HCT116 (cell line): ENCODE measurements at regions not wholly inside any gene's neighbourhood (a gene's known extent, or its start where the extent isn't known, plus 50 kb on each side); places are given as distances from the start of the nearest gene placed in this dataset.

ENCODE experiments used
- ATAC-seq: fragments of 200-7000 bp; cut with Tn5 transposase; 2 replicates; pipeline ENCODE4 v1.9.1; 2020; ENCODE audit warnings: mild to moderate bottlenecking, moderate library complexity
- BruUV-seq: library from RNA; stranded (reverse); fragments of 400-500 nt; replicated peaks from 2 replicates; lab custom pipeline; 2021; lab: Mats Ljungman, UMichigan
- CTCF ChIA-PET: fragments of 300-600 bp; sonication (Branson Sonifier 250); formaldehyde crosslinking; loops from one replicate; lab custom pipeline; 2021; ENCODE audit warnings: antibody characterized with exemption; lab: Charles Lee
- POLR2A ChIA-PET: fragments of 300-600, 350-600 bp; sonication (Branson Sonifier 250); formaldehyde crosslinking; loops from one replicate; lab custom pipeline; 2021; ENCODE audit warnings: antibody characterized with exemption; lab: Charles Lee
- RAD21 ChIA-PET, 2 experiments: fragments of 300-600 bp; sonication (Branson Sonifier 250); formaldehyde crosslinking; loops; one replicate each; lab custom pipeline; 2023; ENCODE audit warnings: low total read pairs in 2 of 2; ENCODE audit not compliant: uncharacterized antibody in 2 of 2, unreplicated experiment in 2 of 2, low non-redundant PET in 1 of 2; lab: Charles Lee
- DNase-seq: peaks from one replicate; pipeline ENCODE4 v3.0.0-alpha.2; 2010; ENCODE audit warnings: low read depth, low spot score
- H2AFZ ChIP-seq: fragments of 200-600 bp; shearing (Covaris generic), sonication (generic); 2 replicates; pipeline ENCODE4 v1.6.1; 2017; ENCODE audit warnings: low read depth, mixed run types, mixed read lengths, antibody characterized with exemption, low read length; ENCODE audit not compliant: poor library complexity, severe bottlenecking
- H3K27ac ChIP-seq: 2 replicates; pipeline ENCODE4 v1.5.1; 2012; ENCODE audit warnings: low read depth, low read length
- H3K27me3 ChIP-seq: fragments of 200-600 bp; sonication (generic); 2 replicates; pipeline ENCODE4 v1.6.1; 2016; ENCODE audit warnings: mixed run types, low read length, mixed read lengths; ENCODE audit not compliant: insufficient read depth
- H3K36me3 ChIP-seq, 2 experiments: fragments of 200-500 bp in 1 of 2; fragments of 200-600 bp in 1 of 2; sonication (Bioruptor generic) in 1 of 2; sonication (generic) in 1 of 2; 2 replicates each; pipeline versions ENCODE4 v1.5.1 to v1.6.1; 2014 to 2016; ENCODE audit warnings: low read length in 2 of 2, inconsistent platforms in 1 of 2, mixed read lengths in 1 of 2, mixed run types in 1 of 2; ENCODE audit not compliant: insufficient read depth in 2 of 2, control insufficient read depth in 1 of 2
- H3K4me1 ChIP-seq, 2 experiments: fragments of 200-600 bp in 1 of 2; sonication (generic) in 1 of 2; 2 replicates each; pipeline versions ENCODE4 v1.5.1 to v1.6.1; 2012 to 2017; ENCODE audit warnings: low read length in 2 of 2, inconsistent platforms in 1 of 2, mild to moderate bottlenecking in 1 of 2, mixed read lengths in 1 of 2, mixed run types in 1 of 2, moderate library complexity in 1 of 2; ENCODE audit not compliant: insufficient read depth in 2 of 2, control insufficient read depth in 1 of 2
- H3K4me2 ChIP-seq: fragments of 200-600 bp; sonication (generic); 2 replicates; pipeline ENCODE4 v1.6.1; 2017; ENCODE audit warnings: mixed run types, low read length, mixed read lengths
- H3K4me3 ChIP-seq, 2 experiments: fragments of 200-600 bp in 1 of 2; sonication (generic) in 1 of 2; replicated peaks in 1 of 2; 2 replicates each; pipeline ENCODE4 v1.5.1; 2011 to 2016; ENCODE audit warnings: low read length in 2 of 2, control low read depth in 1 of 2, low read depth in 1 of 2, mild to moderate bottlenecking in 1 of 2, mixed read lengths in 1 of 2, mixed run types in 1 of 2
- H3K79me2 ChIP-seq: fragments of 200-600 bp; sonication (generic); 2 replicates; pipeline ENCODE4 v1.6.1; 2017; ENCODE audit warnings: mild to moderate bottlenecking, mixed run types, low read length, moderate library complexity, mixed read lengths; ENCODE audit not compliant: insufficient read depth
- H3K9ac ChIP-seq: fragments of 200-600 bp; sonication (generic); 2 replicates; pipeline ENCODE4 v1.6.1; 2016; ENCODE audit warnings: low read length, mixed read lengths
- H3K9me2 ChIP-seq: fragments of 200-600 bp; sonication (generic), shearing (Covaris generic); 2 replicates; pipeline ENCODE4 v1.6.1; 2017; ENCODE audit warnings: mixed run types, mild to moderate bottlenecking, moderate library complexity; ENCODE audit not compliant: insufficient read depth
- H3K9me3 ChIP-seq, 2 experiments: fragments of 200-500 bp in 1 of 2; fragments of 200-600 bp in 1 of 2; sonication (Bioruptor generic) in 1 of 2; sonication (generic) in 1 of 2; 2 replicates each; pipeline ENCODE4 v1.6.1; 2014 to 2017; ENCODE audit warnings: low read length in 2 of 2, mixed read lengths in 2 of 2, inconsistent platforms in 1 of 2, low read depth in 1 of 2, mild to moderate bottlenecking in 1 of 2, mixed run types in 1 of 2, moderate library complexity in 1 of 2; ENCODE audit not compliant: control insufficient read depth in 1 of 2, insufficient read depth in 1 of 2
- H4K20me1 ChIP-seq: fragments of 200-600 bp; sonication (generic), shearing (Covaris generic); 2 replicates; pipeline ENCODE4 v1.6.1; 2017; ENCODE audit warnings: mixed run types, mild to moderate bottlenecking, moderate library complexity; ENCODE audit not compliant: insufficient read depth
- CEBPB ChIP-seq: IDR thresholded peaks from 2 replicates; pipeline ENCODE4 v1.6.1; 2012; ENCODE audit warnings: low read depth
- ELF1 ChIP-seq: IDR thresholded peaks from 2 replicates; pipeline ENCODE4 v1.6.1; 2012; ENCODE audit warnings: low read depth, borderline replicate concordance
- EZH2phosphoT487 ChIP-seq: fragments of 200-600 bp; IDR thresholded peaks from 2 replicates; pipeline ENCODE4 v1.6.1; 2018; ENCODE audit warnings: antibody characterized with exemption, borderline replicate concordance
- FOSL1 ChIP-seq: IDR thresholded peaks from 2 replicates; pipeline ENCODE4 v1.6.1; 2012; ENCODE audit warnings: low read depth
- JUND ChIP-seq: IDR thresholded peaks from 2 replicates; pipeline ENCODE4 v1.6.1; 2012
- MAX ChIP-seq: IDR thresholded peaks from 2 replicates; pipeline ENCODE4 v1.6.1; 2012
- POLR2AphosphoS5 ChIP-seq: IDR thresholded peaks from 2 replicates; pipeline ENCODE4 v1.6.1; 2011; ENCODE audit warnings: mild to moderate bottlenecking, low read depth, low read length, moderate library complexity
- SIN3A ChIP-seq: IDR thresholded peaks from 2 replicates; pipeline ENCODE4 v1.6.1; 2012; ENCODE audit warnings: low read depth
- SRF ChIP-seq: IDR thresholded peaks from 2 replicates; pipeline ENCODE4 v1.6.1; 2012; ENCODE audit warnings: low read depth
- TCF7L2 ChIP-seq: IDR thresholded peaks from 2 replicates; pipeline ENCODE4 v1.7.0; 2011; ENCODE audit warnings: borderline replicate concordance, inconsistent platforms; ENCODE audit not compliant: insufficient read depth, insufficient read length; ENCODE audit errors: extremely low read depth
- YY1 ChIP-seq: IDR thresholded peaks from 2 replicates; pipeline ENCODE4 v1.6.1; 2011; ENCODE audit warnings: low read length, low read depth, moderate library complexity, mild to moderate bottlenecking; ENCODE audit not compliant: insufficient replicate concordance; ENCODE audit errors: extremely low read depth
- intact Hi-C: fragments of 100-400 bp; cut with micrococcal nuclease; formaldehyde crosslinking; loops from 2 replicates; pipeline ENCODE4 v1.10.0; 2022

- no peak overlapping the region for H3K4me3 ChIP-seq
- ATAC-seq = no peak
- RAD21 ChIA-PET = no interaction called here
- no peaks in the 10 kb centered on the region for H3K27me3 ChIP-seq
- H2AFZ ChIP-seq = no peak overlapping the region
- intact Hi-C loops = no loop called here
- H3K36me3 ChIP-seq = no peaks in the 10 kb centered on the region
- DNase-seq = no peak
- H4K20me1 ChIP-seq = no peaks in the 10 kb centered on the region
- CTCF ChIA-PET = no interaction called here
- H3K9ac ChIP-seq = no peak overlapping the region
- no peaks in the 10 kb centered on the region for H3K4me1 ChIP-seq
- no peaks in the 10 kb centered on the region for H3K9me2 ChIP-seq
- H3K27ac ChIP-seq = no peak overlapping the region
- POLR2A ChIA-PET = no interaction called here
- no peak overlapping the region for H3K4me2 ChIP-seq
- no peaks in the 10 kb centered on the region for H3K9me3 ChIP-seq
- no peaks in the 10 kb centered on the region for H3K79me2 ChIP-seq
- no TSS peak for BruUV-seq
- TF ChIP-seq YY1 (no peak), FOSL1 (no peak), POLR2AphosphoS5 (no peak), ELF1 (no peak), JUND (no peak), EZH2phosphoT487 (no peak), CEBPB (no peak)
Observed at GRCh38 chr4:114237997-114238396, 258.6 kb upstream of the ARSJ start.

GRCh38 chr4:114249561-114249960 lies 270.1 kb upstream of the ARSJ start:
- Histone ChIP-seq H3K36me3 (no peaks in the 10 kb centered on the region), H3K4me1 (0 out of 4 replicates have a peak, but pooled peaks cover 2 to 3% of the 10 kb centered on the region in 2 experiments), H4K20me1 (no peaks in the 10 kb centered on the region), H3K9me3 (no peaks in the 10 kb centered on the region), H3K27me3 (no peaks in the 10 kb centered on the region), H3K27ac (no peak overlapping the region), H2AFZ (no peak overlapping the region), H3K79me2 (no peaks in the 10 kb centered on the region), H3K9ac (no peak overlapping the region), H3K9me2 (no peaks in the 10 kb centered on the region), H3K4me3 (no peak overlapping the region), H3K4me2 (no peak overlapping the region)
- no TSS peak for BruUV-seq
- ATAC-seq (no peak), DNase-seq (no peak)
- RAD21 ChIA-PET = no interaction called here
- intact Hi-C loops = no loop called here
- TF ChIP-seq CEBPB = no peak
- TF ChIP-seq SIN3A = no peak
- no peak for TF ChIP-seq TCF7L2
- no peak for TF ChIP-seq SRF
- TF ChIP-seq YY1 = no peak
- TF ChIP-seq MAX = no peak
- CTCF ChIA-PET = no interaction called here
- POLR2A ChIA-PET = no interaction called here
